ENCODE measurements at regions not wholly inside any gene's neighbourhood (a gene's known extent, or its start where the extent isn't known, plus 50 kb on each side); places are given as distances from the start of the nearest gene placed in this dataset.

- no peak for TF ChIP-seq EZH2 (IDR thresholded peaks at IDR 0.05; ENCODE audit: borderline replicate concordance, low read length)
- TF ChIP-seq CTCF (conservative IDR thresholded peaks at IDR 0.05 in 1 of 2, IDR thresholded peaks at IDR 0.05 in 1 of 2; ENCODE audit: extremely low read depth in 1 of 2, insufficient read depth in 1 of 2, low read depth in 1 of 2, low read length in 2 of 2) = no peak
These were observed 90.0 kb downstream of the GPR88 start for GRCh38 chr1:100627936-100628335.
